Erythroblast (primary cell): ENCODE measurements at regions not wholly inside any gene's neighbourhood (a gene's known extent, or its start where the extent isn't known, plus 50 kb on each side); places are given as distances from the start of the nearest gene placed in this dataset.

ENCODE experiments used
- GATA1 ChIP-seq: IDR thresholded peaks from 2 replicates; pipeline ENCODE4 v1.6.1; 2011; ENCODE audit warnings: low read depth, mild to moderate bottlenecking, control low read depth, low read length, moderate library complexity
- POLR2A ChIP-seq: IDR thresholded peaks from 2 replicates; pipeline ENCODE4 v1.6.1; 2011; ENCODE audit warnings: mild to moderate bottlenecking, low read length

DNA sequence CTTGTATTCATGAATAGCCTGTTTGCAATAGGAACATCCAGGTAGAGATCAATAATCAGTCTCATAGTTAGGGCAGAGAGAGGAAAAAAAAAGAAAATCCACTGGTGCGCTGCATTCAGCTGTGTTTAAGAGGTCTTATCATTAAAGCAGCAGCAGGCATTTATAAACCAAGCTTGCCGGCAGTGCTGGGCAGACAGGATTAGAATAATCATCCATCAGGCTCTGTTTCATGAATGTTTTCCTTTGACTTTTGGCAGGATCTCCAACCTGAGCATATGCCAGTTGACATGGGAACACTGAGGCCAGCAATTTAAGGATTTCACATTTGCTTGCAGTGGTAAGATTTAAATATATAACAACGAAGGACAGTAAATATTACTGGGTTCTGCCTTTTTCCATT is 305.2 kb upstream of the SEMA6D start:
- TF ChIP-seq POLR2A (no peak), GATA1 (no peak)
